ENCODE measurements at regions not wholly inside any gene's neighbourhood (a gene's known extent, or its start where the extent isn't known, plus 50 kb on each side); places are given as distances from the start of the nearest gene placed in this dataset.

- H3K4me3 ChIP-seq (ENCODE audit: low read depth, poor library complexity, severe bottlenecking) = no peak overlapping the region
- WGBS, 2 donors = 85 to 86% methylated on average over 2 of the region's 2 CpGs
- intact Hi-C loops (cut with DNase I; ENCODE audit: low total_unique reads) = no loop called here
- TF ChIP-seq POLR2A (IDR thresholded peaks at IDR 0.05) (no peak), CTCF (IDR thresholded peaks at IDR 0.05) (no peak)
- no peak for DNase-seq (ENCODE audit: low spot score in 2 of 2)
Measured at GRCh38 chr5:66450988-66451387, 145.2 kb upstream of the MAST4 start.

GRCh38 chr5:66452109-66452508 is 144.1 kb upstream of the MAST4 start:
- TF ChIP-seq POLR2A (IDR thresholded peaks at IDR 0.05) (no peak), CTCF (IDR thresholded peaks at IDR 0.05) (no peak)
- intact Hi-C loops (cut with DNase I; ENCODE audit: low total_unique reads) = no loop called here
- DNase-seq (ENCODE audit: low spot score in 2 of 2) = no peak
- 67 to 75% methylated on average over 1 of the region's 1 CpG for WGBS, 2 donors
- no peak overlapping the region for H3K4me3 ChIP-seq (ENCODE audit: low read depth, poor library complexity, severe bottlenecking)

- no peak for DNase-seq (ENCODE audit: low spot score in 2 of 2)
- TF ChIP-seq POLR2A (IDR thresholded peaks at IDR 0.05) = no peak
- no peak for TF ChIP-seq CTCF (IDR thresholded peaks at IDR 0.05)
- intact Hi-C loops (cut with DNase I; ENCODE audit: low total_unique reads) = no loop called here
- no peak overlapping the region for H3K4me3 ChIP-seq (ENCODE audit: low read depth, poor library complexity, severe bottlenecking)
- 51 to 57% methylated on average over 13 of the region's 13 CpGs for WGBS, 2 donors
Measured at GRCh38 chr5:66454186-66455078, 141.8 kb upstream of the MAST4 start.

- TF ChIP-seq CTCF (IDR thresholded peaks at IDR 0.05) = no peak
- TF ChIP-seq POLR2A (IDR thresholded peaks at IDR 0.05) = no peak
- 79 to 95% methylated on average over 3 of the region's 3 CpGs for WGBS, 2 donors
- intact Hi-C loops (cut with DNase I; ENCODE audit: low total_unique reads) = no loop called here
- no peak overlapping the region for H3K4me3 ChIP-seq (ENCODE audit: low read depth, poor library complexity, severe bottlenecking)
- no peak for DNase-seq (ENCODE audit: low spot score in 2 of 2)
Measured at GRCh38 chr5:66459728-66460127, 136.5 kb upstream of the MAST4 start.

GRCh38 chr5:66467564-66467963 is 128.6 kb upstream of the MAST4 start:
- intact Hi-C loops (cut with DNase I; ENCODE audit: low total_unique reads) = no loop called here
- WGBS, 2 donors = 89 to 90% methylated on average over 4 of the region's 4 CpGs
- H3K4me3 ChIP-seq (ENCODE audit: low read depth, poor library complexity, severe bottlenecking) = no peak overlapping the region
- no peak for DNase-seq (ENCODE audit: low spot score in 2 of 2)
- TF ChIP-seq CTCF (IDR thresholded peaks at IDR 0.05) = no peak
- no peak for TF ChIP-seq POLR2A (IDR thresholded peaks at IDR 0.05)

GRCh38 chr5:66469684-66470083 is 126.5 kb upstream of the MAST4 start:
- H3K4me3 ChIP-seq (ENCODE audit: low read depth, poor library complexity, severe bottlenecking) = no peak overlapping the region
- 100% methylated on average over 1 of the region's 1 CpG for WGBS, 2 donors
- intact Hi-C loops (cut with DNase I; ENCODE audit: low total_unique reads) = no loop called here
- TF ChIP-seq CTCF (IDR thresholded peaks at IDR 0.05) (no peak), POLR2A (IDR thresholded peaks at IDR 0.05) (no peak)
- no peak for DNase-seq (ENCODE audit: low spot score in 2 of 2)
